GM19035 (cell line): ENCODE measurements at regions not wholly inside any gene's neighbourhood (a gene's known extent, or its start where the extent isn't known, plus 50 kb on each side); places are given as distances from the start of the nearest gene placed in this dataset.
A peak's percentile ranks its signal among the peaks of the same experiment; 100 is the strongest.
"Not testable (repeated sequence)": the region's sequence is repeated elsewhere in the genome, so short reads cannot be mapped to it uniquely, and the experiment has no call there.

ENCODE experiments used
- ATAC-seq: cut with Tn5 transposase; IDR thresholded peaks from one replicate; pipeline ENCODE4 v1.9.1; 2021; ENCODE audit not compliant: unreplicated experiment

DNA sequence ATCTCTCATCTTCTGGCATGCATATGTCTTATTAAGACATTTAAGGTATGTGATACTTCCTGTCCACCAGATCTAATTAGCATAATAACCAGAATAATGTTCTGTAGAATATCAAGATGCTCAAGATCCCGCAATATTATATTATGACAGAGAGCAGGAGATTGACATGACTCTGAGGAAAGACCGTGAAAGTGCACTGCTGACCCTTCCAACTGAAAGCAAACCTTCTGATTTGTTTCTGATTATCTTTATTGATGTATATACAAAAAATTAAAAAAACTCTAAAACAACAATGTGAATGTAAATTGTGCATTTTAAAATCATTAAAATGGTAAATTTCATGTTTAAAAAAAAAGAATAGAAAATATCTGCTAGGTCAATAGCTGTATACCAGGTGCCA lies 184.4 kb upstream of the TMEM45B start:
- ATAC-seq, result no peak

DNA sequence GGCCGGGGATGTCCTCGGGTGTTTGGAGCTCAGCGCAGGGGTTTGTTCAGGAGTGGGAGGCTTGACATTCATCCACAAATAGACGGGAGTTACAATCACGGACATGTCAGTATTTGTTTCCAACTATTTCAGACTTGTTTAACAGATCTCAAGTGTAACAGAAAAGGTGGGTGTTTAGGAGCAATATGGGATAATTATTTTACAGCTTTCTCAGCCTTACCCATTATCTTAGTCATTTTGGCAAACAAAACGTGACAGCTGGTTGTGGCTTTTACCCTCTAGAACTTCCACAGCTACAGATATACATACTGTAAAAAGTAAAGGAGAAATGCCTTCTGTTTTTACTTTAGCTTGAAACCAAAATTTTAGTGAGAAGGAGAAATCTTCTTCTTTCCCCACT lies 178.7 kb upstream of the TMEM45B start:
- no peak for ATAC-seq

DNA sequence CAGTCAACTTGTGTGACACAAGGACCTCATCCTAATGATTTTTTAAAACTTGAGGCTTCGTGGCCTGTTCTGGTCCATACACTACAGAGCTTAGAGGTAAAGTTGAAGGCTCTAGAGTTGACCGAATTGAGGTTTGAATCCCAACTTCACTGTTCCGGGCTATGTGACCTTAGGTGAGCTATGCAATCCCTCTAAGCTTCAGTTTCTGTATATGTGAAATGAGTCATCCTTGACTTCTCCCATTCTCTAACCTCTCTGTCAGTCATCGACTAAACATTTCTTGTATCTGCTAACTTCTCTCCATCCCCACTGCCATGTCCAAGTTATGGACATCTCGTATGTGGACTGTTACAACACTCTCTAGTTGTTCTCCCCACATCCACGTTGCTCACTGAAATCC lies 178.2 kb upstream of the TMEM45B start:
- ATAC-seq, result no peak

DNA sequence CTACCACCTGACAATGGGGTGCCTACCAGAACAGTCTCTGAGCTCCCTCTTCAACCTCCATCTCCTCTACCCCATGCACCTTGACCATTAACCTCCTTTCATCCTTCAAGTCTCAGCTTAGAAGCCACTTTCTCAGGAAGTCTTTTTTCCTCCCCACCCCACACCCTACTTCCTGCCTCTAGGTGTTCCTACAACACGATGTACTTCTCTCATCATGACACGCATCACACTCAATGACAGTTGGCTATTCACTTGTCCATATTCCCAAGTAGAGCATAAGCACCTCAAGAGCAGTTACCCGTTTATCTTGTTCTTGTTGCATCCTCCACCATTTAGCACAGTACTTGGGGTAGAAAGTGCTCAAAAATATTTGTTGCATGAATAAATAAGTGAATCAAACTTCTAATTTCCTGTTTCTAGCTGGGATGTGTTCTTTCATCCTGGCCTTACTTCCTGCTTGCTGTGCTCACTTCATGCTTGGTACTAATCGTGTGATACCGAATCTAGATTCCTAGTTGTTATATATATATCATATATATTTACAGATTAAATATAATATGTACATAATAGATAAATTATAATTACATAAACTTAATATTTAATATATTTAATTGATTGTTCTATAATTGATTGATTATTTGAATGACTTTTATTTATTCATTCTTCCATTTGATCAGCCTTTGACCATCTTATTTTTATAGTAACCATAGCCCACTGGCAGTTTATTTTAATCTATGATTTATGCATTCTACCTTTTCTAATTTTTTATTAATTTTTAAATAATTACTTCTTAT lies 177.5 kb upstream of the TMEM45B start:
- ATAC-seq, result no peak

DNA sequence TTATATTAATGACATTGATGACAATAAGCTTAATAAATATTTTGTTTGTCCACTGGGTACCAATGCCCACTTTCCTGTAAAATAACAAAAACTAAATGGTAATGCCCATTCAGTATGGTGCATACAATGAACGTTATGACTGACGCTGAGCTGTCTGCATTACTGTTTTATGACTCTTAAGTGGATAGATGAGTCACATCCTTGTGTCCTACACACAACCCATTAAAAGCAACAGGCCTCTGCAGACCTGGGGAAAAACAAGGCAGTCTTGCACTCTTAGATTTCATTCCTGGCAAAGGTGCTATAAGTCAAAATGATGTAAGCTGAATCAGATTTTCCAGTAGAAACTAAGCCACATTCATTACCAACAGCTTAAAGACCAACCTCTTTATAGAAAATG lies 176.3 kb upstream of the TMEM45B start:
- no peak for ATAC-seq

DNA sequence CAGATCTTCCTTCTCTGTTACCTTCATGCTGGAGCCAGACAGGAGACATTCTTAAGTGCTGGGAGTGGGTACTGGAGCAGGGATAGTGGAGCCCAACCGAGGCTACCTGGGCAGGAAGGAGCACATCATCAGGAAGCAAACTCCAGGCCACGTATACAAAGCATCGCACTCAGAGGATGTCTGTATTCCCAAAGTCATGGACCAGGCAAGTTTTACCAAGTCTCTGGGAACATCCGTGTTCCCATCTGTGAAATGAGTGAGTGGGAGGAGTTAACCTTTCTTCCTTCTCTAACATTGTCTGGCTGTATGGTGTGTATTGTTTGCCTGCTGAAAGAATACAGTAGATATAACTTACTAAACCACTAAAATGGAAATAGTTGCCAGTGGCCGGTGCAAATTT lies 175.0 kb upstream of the TMEM45B start:
- no peak for ATAC-seq

DNA sequence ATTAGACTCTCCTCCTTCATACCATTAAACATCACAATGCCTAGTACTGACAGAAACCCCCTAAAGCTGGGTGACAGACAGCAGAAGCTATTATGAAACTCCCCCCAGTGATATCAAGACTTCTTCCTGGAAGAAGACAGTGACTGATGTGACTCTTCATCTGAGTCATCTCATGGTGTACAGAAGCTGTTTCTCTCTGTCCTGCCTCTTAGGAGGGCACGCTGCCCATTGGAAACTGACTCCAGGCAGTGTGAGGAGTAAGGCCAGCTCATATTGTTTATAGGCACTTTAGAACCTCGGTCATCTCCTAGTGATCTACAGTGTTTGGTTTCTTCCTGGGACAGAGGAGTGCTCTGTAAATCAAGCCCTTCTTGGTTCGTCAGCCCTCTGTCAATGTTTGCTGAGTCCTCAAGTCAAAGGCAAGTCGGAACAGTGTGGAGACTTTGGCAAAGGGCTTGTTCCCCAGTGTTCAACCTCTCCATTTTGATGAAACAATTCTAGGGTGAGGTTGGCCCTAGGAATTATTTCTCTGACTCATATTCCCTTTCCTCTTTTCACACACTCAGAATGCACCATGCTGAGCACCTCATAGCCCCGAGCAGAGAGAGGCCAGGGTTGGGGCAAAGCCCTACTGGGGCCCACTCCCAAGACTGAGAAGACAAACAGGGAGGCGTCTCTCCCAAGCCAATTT lies 172.5 kb upstream of the TMEM45B start:
- ATAC-seq, result no peak

DNA sequence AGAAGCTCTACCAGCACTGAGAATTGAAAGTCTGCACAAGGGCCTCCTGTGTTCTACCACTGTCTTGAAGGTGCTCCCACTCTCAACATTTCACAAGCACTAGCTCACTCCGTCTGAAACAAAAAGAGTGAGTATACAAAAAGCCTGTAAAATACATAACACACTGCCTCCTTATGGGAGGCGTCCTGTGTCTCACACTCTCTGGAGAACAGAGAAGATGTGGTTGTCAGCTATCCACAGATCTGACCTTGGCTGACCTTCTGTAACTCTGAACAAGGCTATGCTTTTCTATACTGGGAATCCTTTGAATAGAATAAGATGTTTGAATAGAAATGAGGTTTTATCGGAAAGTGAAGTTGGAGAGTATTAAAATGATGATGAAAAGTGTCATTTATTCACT lies 171.3 kb upstream of the TMEM45B start:
- ATAC-seq, result no peak

DNA sequence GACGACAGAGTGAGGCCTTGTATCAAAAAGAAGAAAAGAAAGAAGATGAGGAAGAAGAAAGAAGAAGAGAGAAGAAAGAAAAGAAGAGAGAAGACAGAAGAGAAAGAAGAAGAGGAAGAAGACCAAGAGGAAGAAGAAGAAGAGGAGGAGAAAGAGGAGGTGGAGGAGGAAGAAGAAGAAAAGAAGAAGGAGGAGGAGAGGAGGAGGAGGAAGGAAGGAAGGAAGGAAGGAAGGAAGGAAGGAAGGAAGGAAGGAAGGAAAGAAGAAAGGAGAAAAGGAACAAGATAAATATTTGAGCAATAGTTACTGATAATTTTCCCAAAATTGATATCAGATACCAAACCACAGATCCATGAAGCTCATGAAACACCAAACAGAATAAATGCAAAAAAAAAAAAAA lies 169.7 kb upstream of the TMEM45B start:
- ATAC-seq, result no peak

DNA sequence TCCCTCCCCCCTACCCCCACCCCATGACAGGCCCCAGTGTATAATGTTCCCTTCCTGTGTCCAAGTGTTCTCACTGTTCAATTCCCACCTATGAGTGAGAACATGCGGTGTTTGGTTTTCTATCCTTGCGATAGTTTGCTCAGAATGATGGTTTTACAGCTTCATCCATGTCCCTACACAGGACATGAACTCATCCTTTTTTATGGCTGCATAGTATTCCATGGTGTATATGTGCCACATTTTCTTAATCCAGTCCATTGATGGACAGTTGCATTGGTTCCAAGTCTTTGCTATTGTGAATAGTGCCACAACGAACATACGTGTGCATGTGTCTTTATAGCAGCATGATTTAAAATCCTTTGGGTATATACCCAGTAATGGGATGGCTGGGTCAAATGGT lies 165.6 kb upstream of the TMEM45B start:
- ATAC-seq, result not testable (repeated sequence)

DNA sequence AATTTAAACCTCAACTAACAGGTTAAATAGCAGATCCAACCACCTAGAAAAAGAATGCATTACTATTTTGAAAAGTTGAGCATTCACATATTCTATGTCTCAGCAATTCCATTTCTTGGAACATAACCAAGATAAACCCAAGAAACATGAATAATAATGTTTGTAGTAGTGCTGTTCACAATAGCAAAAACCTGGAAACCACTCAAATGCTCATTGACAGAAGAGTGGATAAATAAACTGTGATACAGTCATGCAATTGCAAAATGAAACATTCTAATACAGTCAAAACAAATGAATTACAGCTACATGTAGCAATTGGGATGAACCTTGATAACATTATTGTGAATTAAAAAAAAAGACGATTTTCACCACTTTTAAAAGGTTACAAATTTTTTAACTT lies 162.8 kb upstream of the TMEM45B start:
- ATAC-seq, result no peak

DNA sequence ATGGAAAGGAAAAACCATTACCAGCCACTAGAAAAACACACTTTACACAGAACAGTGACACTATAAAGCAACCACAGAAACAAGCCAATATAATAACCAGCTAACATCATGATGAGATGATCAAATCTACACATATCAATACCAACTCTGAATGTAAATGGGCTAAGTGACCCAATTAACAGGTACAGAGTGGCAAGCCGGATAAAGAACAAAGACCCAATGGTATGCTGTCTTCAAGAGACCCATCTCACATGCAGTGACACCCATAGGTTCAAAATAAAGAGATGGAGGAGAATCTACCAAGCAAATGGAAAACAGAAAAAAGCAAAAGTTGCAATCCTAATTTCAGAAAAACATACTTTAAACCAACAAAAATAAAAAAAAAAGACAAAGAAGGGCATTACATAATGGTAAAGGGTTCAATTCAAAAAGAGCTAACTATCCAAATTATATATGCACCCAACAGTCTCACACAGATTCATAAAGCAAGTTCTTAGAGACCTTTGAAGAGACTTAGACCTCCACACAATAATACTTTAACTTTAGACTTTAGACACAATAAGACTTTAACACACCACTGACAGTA lies 160.3 kb upstream of the TMEM45B start:
- no peak for ATAC-seq

DNA sequence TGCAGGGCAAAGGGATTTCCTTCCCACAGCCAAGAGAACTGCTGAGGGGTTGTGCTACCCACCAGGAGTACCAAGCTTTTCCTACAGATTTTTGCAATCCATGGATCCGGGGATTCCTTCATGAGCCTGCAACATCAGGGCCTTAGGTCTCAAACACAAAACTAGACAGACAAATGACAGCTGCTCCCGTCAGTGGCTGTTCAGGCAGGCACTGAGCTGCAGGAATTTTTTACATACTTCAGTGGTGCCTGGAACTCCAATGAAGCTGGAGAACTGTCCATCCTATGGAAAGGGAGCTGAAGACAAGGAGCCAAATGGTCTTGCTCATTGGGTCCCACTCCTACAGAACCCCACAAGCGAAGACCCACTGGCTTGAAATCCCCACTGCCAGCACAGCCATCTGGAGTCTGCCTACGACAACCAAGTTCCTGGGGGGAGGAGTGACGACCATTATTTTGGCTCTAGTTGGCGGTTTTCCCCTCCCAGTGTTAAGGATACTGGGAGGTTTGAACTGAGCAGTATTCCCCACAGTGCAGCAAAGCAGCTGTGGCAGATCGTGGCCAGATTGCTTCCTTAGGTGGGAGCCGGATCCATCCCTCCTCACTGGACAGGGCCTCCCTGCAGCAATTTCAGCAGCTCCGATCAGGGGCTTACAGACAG lies 157.7 kb upstream of the TMEM45B start:
- no peak for ATAC-seq

DNA sequence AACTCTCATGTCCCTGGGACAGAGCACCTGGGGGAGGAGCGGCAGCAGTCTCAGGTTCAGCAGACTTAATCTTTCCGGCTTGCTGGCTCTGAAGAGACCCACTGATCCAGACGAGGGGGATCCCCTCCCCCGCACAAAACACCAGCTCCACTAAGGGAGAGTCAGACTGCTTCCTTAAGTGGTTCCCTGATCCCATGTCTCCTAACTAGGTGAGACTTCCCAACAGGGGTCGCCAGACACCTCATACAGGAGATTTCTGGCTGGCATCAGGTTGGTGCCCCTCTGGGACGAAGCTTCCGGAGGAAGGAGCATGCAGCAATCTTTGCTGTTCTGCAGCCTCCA lies 157.2 kb upstream of the TMEM45B start:
- no peak for ATAC-seq

DNA sequence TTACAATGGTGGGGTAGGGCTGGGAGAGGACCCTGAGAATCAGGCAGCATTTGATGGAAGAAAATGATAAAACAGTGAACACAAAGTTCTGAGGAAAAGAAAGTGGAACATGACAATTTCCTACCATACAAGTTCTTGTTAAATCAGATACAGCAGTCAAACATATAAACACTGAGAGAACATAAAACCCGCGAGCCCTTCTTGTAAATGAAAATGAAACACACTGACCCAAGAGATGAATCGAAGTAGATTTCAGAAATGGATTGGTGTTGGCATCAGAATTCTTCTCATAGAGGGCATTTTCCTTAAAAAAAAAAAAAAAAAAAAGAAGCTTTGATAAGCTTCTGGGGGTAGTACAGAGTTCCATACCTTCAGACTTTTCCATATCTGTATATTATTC lies 134.7 kb upstream of the TMEM45B start:
- ATAC-seq, result no peak

DNA sequence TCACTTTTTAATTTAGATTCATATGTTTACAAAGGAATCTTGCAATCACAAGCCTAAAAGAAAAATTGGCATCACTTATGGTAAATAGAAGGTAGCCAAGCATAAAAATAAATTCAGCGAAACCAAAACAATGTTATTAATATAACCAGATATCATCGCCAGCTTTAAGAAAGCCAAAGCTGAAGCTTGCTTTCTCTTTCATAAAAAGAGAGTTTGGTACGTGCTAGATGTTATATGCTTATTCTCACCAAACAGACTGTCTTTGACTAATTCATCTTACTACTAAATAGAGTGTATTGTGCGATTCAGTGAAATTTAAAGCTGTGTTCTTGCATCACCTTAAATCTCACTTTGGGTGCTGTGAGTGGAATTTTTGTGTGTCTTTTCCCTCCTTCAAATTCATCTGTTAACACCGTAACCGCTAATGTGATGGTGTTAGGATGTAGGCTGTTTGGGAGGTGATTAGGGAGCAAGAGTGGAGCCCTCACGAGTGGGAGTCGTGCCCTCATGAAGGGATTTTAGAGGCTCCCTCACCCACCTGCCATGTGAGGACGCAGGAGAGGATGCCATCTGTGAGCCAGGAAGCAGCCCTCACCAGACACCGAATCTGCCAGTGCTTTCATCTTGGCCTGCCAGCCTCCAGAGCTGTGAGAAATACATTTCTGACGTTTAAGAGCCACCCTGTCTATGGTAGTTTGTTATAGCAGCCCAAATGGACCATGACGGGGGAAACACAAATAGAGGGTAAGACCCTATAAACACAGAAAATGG lies 134.1 kb upstream of the TMEM45B start:
- ATAC-seq, result no peak

DNA sequence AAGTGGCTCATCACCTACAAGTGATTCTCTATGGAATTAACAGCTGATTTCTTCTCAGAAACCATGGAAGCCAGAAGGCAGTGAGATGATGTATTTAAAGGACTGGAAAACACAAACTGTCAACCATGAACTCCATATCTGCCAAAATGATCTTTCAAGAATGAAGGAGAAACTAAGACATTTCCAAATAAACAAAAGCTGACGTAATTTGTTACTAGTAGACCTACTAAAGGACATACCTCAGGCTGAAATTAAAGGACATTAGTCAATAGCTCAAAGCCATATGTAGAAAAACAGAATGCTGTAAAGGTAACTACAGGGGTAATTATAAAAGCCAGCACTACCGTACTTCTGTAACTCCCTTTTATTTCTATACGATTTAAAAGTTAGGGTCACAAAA lies 129.4 kb upstream of the TMEM45B start:
- ATAC-seq, result no peak

DNA sequence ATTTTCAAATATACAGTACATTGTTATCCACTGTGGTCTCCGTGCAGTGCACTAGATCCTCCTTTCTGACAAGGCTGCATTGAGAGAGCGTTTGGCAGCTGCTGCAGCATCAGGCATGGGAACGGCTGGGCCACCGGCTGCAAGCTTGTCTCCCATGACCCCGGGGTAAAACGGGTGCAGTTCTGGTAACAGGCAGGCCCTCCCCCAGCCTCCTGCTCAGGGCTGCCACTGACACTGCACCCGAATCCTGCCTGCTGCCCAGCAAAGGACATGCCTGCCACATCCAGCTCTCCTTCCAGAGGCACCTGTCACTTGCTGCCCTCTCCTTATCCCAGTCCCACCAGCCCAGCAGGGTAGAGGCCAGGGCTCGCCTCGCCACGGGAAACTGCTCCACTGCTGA lies 124.5 kb upstream of the TMEM45B start:
- no peak for ATAC-seq

DNA sequence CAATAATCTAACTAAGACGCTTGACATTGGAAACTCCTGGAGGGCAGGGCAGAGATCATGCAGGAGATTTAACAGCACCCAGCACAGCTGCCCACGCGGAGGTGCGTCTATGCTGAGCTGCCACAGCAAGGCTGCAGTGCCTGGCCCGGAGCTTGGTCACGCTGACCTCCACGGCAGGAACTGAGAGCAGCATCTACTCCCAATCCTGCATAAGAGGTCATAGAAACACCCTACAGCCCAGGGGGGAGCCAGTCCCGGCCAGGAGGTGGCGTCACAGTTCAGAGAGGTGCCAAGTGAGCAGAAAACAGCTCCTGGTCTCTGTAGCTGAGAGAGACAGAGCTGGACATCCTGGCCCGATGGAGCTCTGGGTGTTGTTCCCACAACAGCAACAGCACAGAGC lies 121.1 kb upstream of the TMEM45B start:
- ATAC-seq, result no peak

DNA sequence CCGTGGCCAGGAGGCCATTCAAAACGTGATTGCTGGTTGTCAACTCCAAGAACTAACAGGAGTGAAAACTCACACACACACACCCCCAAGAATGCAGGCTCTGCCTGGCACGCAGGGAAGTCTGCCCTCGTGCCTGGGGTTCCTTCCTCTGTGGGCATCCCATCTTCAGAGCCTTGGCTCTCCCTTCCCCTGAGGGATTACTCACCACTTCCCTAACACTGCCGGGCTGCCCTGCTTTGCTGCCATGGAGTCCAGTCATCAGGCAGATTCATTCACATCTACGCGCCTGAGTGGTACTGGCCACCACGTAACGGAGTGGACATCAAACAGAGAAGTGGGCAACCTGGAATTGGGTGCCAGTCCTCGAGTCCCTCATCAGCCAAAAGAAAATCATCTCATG lies 120.7 kb upstream of the TMEM45B start:
- no peak for ATAC-seq

DNA sequence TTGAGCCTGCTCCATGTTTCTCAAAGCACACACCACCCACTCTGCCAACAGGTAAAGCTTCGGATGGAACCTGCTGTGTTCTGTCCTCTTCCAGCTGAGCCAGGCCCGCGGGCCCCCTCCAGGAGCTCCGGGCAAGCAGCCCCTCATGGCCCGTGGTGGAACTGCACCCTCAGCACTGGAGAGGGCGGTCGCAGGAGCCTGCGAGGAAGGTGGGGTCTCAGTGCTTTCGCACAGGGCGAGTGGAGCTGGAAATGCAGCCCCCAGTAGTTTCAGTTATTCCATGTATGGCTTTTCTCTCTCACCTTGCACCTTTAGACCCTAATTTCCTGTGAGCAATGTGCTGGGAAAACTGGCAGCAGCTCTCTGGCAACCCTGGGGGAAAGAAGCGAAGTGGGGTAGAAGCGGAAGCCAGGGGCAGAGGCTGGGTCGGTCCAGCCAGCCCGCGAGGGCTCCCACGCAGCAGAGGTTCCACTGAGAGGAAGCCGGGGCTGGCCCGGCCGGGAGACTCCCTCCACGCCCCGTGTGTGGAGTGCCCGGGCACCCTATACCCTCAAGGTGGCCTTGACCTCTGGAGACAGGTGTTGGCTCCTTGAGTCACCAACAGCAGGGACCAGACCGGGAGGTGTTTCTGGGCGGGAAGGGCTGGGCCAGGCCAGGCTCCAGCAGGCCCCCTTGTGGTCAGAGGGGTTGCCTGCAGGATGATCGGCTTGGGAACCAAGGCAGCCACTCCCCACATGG lies 119.9 kb upstream of the TMEM45B start:
- ATAC-seq, result peak; percentile 88
